ENCODE measurements at regions not wholly inside any gene's neighbourhood (a gene's known extent, or its start where the extent isn't known, plus 50 kb on each side); places are given as distances from the start of the nearest gene placed in this dataset.

- Histone ChIP-seq H3K4me2 (ENCODE audit: low read depth, low read length) (no peak overlapping the region), H2AK5ac (ENCODE audit: low read depth, low read length) (no peak overlapping the region), H4K8ac (ENCODE audit: low read depth in 2 of 2, low read length in 2 of 2) (no peak overlapping the region), H3K4ac (ENCODE audit: low read depth, low read length) (no peak overlapping the region), H2AK9ac (replicated peaks; ENCODE audit: low read depth, low read length, poor library complexity) (no peak overlapping the region), H4K20me1 (ENCODE audit: insufficient read depth, low read length) (no peaks in the 10 kb centered on the region), H3K9ac (ENCODE audit: low read depth, low read length) (no peak overlapping the region), H2BK20ac (ENCODE audit: low read depth, low read length) (no peak overlapping the region), H3K23ac (ENCODE audit: low read depth, low read length) (no peak overlapping the region), H3K4me1 (ENCODE audit: control insufficient read depth, insufficient read depth, low read length) (no peaks in the 10 kb centered on the region), H3K27me3 (ENCODE audit: control insufficient read depth, insufficient read depth, low read length) (no peaks in the 10 kb centered on the region), H3K27ac (ENCODE audit: insufficient read depth, low read length) (no peak overlapping the region), H4K91ac (ENCODE audit: insufficient read depth, low read depth, low read length) (no peak overlapping the region), H3K79me1 (ENCODE audit: low read depth in 1 of 2, low read length in 2 of 2) (no peaks in the 10 kb centered on the region), H2BK120ac (ENCODE audit: low read depth, low read length) (no peak overlapping the region), H3K9me1 (ENCODE audit: insufficient read depth, low read length) (no peaks in the 10 kb centered on the region), H2BK5ac (ENCODE audit: low read depth, low read length, poor library complexity, severe bottlenecking) (no peak overlapping the region), H2AFZ (replicated peaks; ENCODE audit: low read length, poor library complexity) (no peak overlapping the region), H4K5ac (ENCODE audit: low read depth, low read length) (no peak overlapping the region), H3K56ac (ENCODE audit: extremely low read depth, insufficient read depth, low read length) (no peak overlapping the region), H2BK15ac (ENCODE audit: low read depth, low read length) (no peak overlapping the region), H3K18ac (ENCODE audit: low read depth, low read length) (no peak overlapping the region), H3K14ac (replicated peaks; ENCODE audit: low read depth, low read length) (no peak overlapping the region), H3K9me3 (ENCODE audit: control insufficient read depth, insufficient read depth, low read length) (peaks cover 4% of the 10 kb centered on the region; the same call in 1 of the 2 replicates), H3K4me3 (ENCODE audit: insufficient read depth, low read depth, low read length) (no peak overlapping the region), H3K36me3 (ENCODE audit: control insufficient read depth, insufficient read depth, low read length) (no peaks in the 10 kb centered on the region)
- ATAC-seq (ENCODE audit: low read depth) (no peak), DNase-seq (no peak)
- POLR2A ChIA-PET (ENCODE audit: unreplicated experiment) = no interaction called here
- WGBS, 2 experiments (ENCODE audit: extremely low coverage in 2 of 2, insufficient read length in 1 of 2) = no CpG with 5 or more reads among the region's 1 CpG
- TF ChIP-seq MAFK (IDR thresholded peaks at IDR 0.05; ENCODE audit: low read depth, low read length) (no peak), NFE2L2 (IDR thresholded peaks at IDR 0.05; ENCODE audit: low read depth, low read length) (no peak), ELK1 (IDR thresholded peaks at IDR 0.05; ENCODE audit: borderline replicate concordance, low read depth, low read length) (no peak), MXI1 (IDR thresholded peaks at IDR 0.05; ENCODE audit: borderline replicate concordance, low read depth, low read length) (no peak), CTCF (conservative IDR thresholded peaks at IDR 0.05; ENCODE audit: low read depth, low read length) (no peak), BHLHE40 (IDR thresholded peaks at IDR 0.05; ENCODE audit: low read depth, low read length) (no peak), RAD21 (IDR thresholded peaks at IDR 0.05; ENCODE audit: low read length) (no peak), RCOR1 (IDR thresholded peaks at IDR 0.05; ENCODE audit: insufficient replicate concordance, low read length) (no peak), POLR2A (IDR thresholded peaks at IDR 0.05; ENCODE audit: low read depth, low read length) (no peak), CHD1 (IDR thresholded peaks at IDR 0.05; ENCODE audit: low read depth, low read length) (no peak), MAZ (IDR thresholded peaks at IDR 0.05; ENCODE audit: borderline replicate concordance, low read depth, low read length) (no peak), SMC3 (IDR thresholded peaks at IDR 0.05; ENCODE audit: low read depth, low read length) (no peak), CEBPB (IDR thresholded peaks at IDR 0.05; ENCODE audit: low read depth, low read length) (no peak)
- intact Hi-C loops (cut with micrococcal nuclease) = no loop called here
- in situ Hi-C loops (cut with MboI; ENCODE audit: low sequenced_read_pairs) = no loop called here
- dilution Hi-C loops (cut with HindIII; ENCODE audit: low sequenced_read_pairs, unreplicated experiment) = no loop called here
- no TSS peak for BruUV-seq (replicated peaks)
- CTCF ChIA-PET = no interaction called here
These were observed 291.2 kb upstream of the PTPRD start for GRCh38 chr9:10903969-10904368.

All from IMR-90 (cell line).